Activated gamma-delta T cell treated with Interleukin-2 at 50 U/mL for 16 hours (primary cell): ENCODE measurements at regions not wholly inside any gene's neighbourhood (a gene's known extent, or its start where the extent isn't known, plus 50 kb on each side); places are given as distances from the start of the nearest gene placed in this dataset.

Experiments
- DNase-seq: peaks from one replicate; pipeline ENCODE4 v3.0.0-alpha.2; 2020

GRCh38 chr4:176843710-176844109 lies 51.0 kb upstream of the VEGFC start:
- no peak for DNase-seq

GRCh38 chr4:176844448-176844847 lies 51.7 kb upstream of the VEGFC start:
- no peak for DNase-seq

GRCh38 chr4:176845636-176846035 lies 52.9 kb upstream of the VEGFC start:
- DNase-seq = no peak

- DNase-seq = no peak
These were observed 56.4 kb upstream of the VEGFC start for GRCh38 chr4:176849076-176849475.

- DNase-seq = no peak
These were observed 57.7 kb upstream of the VEGFC start for GRCh38 chr4:176850436-176850835.

- no peak for DNase-seq
These were observed 63.7 kb upstream of the VEGFC start for GRCh38 chr4:176856421-176856820.

- no peak for DNase-seq
These were observed 66.1 kb upstream of the VEGFC start for GRCh38 chr4:176858839-176859238.

- DNase-seq = no peak
These were observed 71.5 kb upstream of the VEGFC start for GRCh38 chr4:176864238-176864637.

- DNase-seq = no peak
These were observed 76.0 kb upstream of the VEGFC start for GRCh38 chr4:176868676-176869075.

GRCh38 chr4:176872461-176872860 lies 79.7 kb upstream of the VEGFC start:
- no peak for DNase-seq

- no peak for DNase-seq
These were observed 82.2 kb upstream of the VEGFC start for GRCh38 chr4:176874721-176875445.

- no peak for DNase-seq
These were observed 82.8 kb upstream of the VEGFC start for GRCh38 chr4:176875446-176875930.

GRCh38 chr4:176879380-176880116 lies 86.8 kb upstream of the VEGFC start:
- no peak for DNase-seq

GRCh38 chr4:176882206-176882605 lies 89.5 kb upstream of the VEGFC start:
- DNase-seq = no peak

- DNase-seq = no peak
These were observed 90.4 kb upstream of the VEGFC start for GRCh38 chr4:176883108-176883550.

GRCh38 chr4:176883681-176884418 lies 91.1 kb upstream of the VEGFC start:
- no peak for DNase-seq

GRCh38 chr4:176885224-176885623 lies 92.5 kb upstream of the VEGFC start:
- no peak for DNase-seq

GRCh38 chr4:176886135-176886534 lies 93.4 kb upstream of the VEGFC start:
- DNase-seq = no peak

GRCh38 chr4:176889776-176890175 lies 97.1 kb upstream of the VEGFC start:
- DNase-seq = no peak

- DNase-seq = no peak
These were observed 101.8 kb upstream of the VEGFC start for GRCh38 chr4:176894498-176894897.

- DNase-seq = no peak
These were observed 103.5 kb upstream of the VEGFC start for GRCh38 chr4:176896211-176896610.

- DNase-seq = no peak
These were observed 104.5 kb upstream of the VEGFC start for GRCh38 chr4:176897226-176897625.

GRCh38 chr4:176898791-176899190 lies 106.1 kb upstream of the VEGFC start:
- no peak for DNase-seq
